HEK293 (cell line): ENCODE measurements at regions not wholly inside any gene's neighbourhood (a gene's known extent, or its start where the extent isn't known, plus 50 kb on each side); places are given as distances from the start of the nearest gene placed in this dataset.
A peak's percentile ranks its signal among the peaks of the same experiment; 100 is the strongest.

Experiments
- CTCF ChIA-PET: fragments of 350-600 bp; formaldehyde crosslinking; extraction: SDS; loops from one replicate; lab custom pipeline; 2021; ENCODE audit warnings: antibody characterized with exemption; lab: Yijun Ruan, JAX
- POLR2A ChIA-PET: fragments of 300-600 bp; formaldehyde crosslinking; extraction: SDS; loops from one replicate; lab custom pipeline; 2020; ENCODE audit warnings: antibody characterized with exemption, inconsistent platforms; lab: Yijun Ruan, JAX
- H3K27ac ChIP-seq: fragments of 200-500 bp; sonication (Bioruptor generic); 2 replicates; pipeline ENCODE4 v1.5.1; 2014; ENCODE audit warnings: low read depth, low read length, control low read depth, inconsistent platforms; ENCODE audit errors: extremely low read depth
- H3K36me3 ChIP-seq, 2 experiments: fragments of 200-500 bp in 1 of 2; sonication (Bioruptor generic) in 1 of 2; 1 replicate in 1 of 2; 2 replicates in 1 of 2; pipeline ENCODE4 v1.5.1; 2014 to 2017; ENCODE audit warnings: inconsistent platforms in 2 of 2, low read length in 2 of 2; ENCODE audit not compliant: control insufficient read depth in 2 of 2, insufficient read depth in 1 of 2
- H3K4me1 ChIP-seq: fragments of 200-500 bp; sonication (Bioruptor generic); 2 replicates; pipeline ENCODE4 v1.5.1; 2014; ENCODE audit warnings: mild to moderate bottlenecking, low read length, inconsistent platforms; ENCODE audit not compliant: control insufficient read depth, insufficient read depth
- H3K4me3 ChIP-seq: 2 replicates; pipeline ENCODE4 v1.5.1; 2011; ENCODE audit warnings: low read depth, mild to moderate bottlenecking, control low read depth, low read length, moderate library complexity
- H3K9me3 ChIP-seq: fragments of 200-500 bp; sonication (Bioruptor generic); 2 replicates; pipeline ENCODE4 v1.5.1; 2014; ENCODE audit warnings: low read depth, low read length, inconsistent platforms; ENCODE audit not compliant: control insufficient read depth, insufficient read depth
- EGR2 ChIP-seq: fragments of 450-650 bp; formaldehyde crosslinking; IDR thresholded peaks from 2 replicates; pipeline ENCODE4 v1.5.1; 2016; ENCODE audit warnings: low read depth, missing biosample characterization, missing genetic modification characterization
- HOXC10 ChIP-seq: sonication (generic); formaldehyde crosslinking; IDR thresholded peaks from 2 replicates; pipeline ENCODE4 v1.8.1; 2023; ENCODE audit warnings: mild to moderate bottlenecking, missing genetic modification reagents
- KLF10 ChIP-seq: fragments of 450-650 bp; IDR thresholded peaks from 2 replicates; pipeline ENCODE4 v1.5.1; 2018; ENCODE audit warnings: missing biosample characterization, mild to moderate bottlenecking, missing genetic modification characterization
- MYNN ChIP-seq: fragments of 450-650 bp; formaldehyde crosslinking; IDR thresholded peaks from 2 replicates; pipeline ENCODE4 v1.5.1; 2016; ENCODE audit warnings: missing biosample characterization, missing genetic modification characterization, borderline replicate concordance
- REPIN1 ChIP-seq: fragments of 450-650 bp; formaldehyde crosslinking; IDR thresholded peaks from 2 replicates; pipeline ENCODE4 v1.5.1; 2017; ENCODE audit warnings: missing biosample characterization, missing genetic modification characterization, low read depth
- ZBTB7A ChIP-seq: fragments of 450-650 bp; formaldehyde crosslinking; IDR thresholded peaks from 2 replicates; pipeline ENCODE4 v1.5.1; 2016; ENCODE audit warnings: low read depth, missing biosample characterization, missing genetic modification characterization
- ZFHX2 ChIP-seq: fragments of 450-650 bp; formaldehyde crosslinking; conservative IDR thresholded peaks from 2 replicates; pipeline ENCODE4 v1.5.1; 2016; ENCODE audit warnings: missing biosample characterization, missing genetic modification characterization
- ZNF133 ChIP-seq: fragments of 450-650 bp; formaldehyde crosslinking; IDR thresholded peaks from 2 replicates; pipeline ENCODE4 v1.5.1; 2016; ENCODE audit warnings: missing biosample characterization, missing genetic modification characterization
- ZNF174 ChIP-seq: fragments of 450-650 bp; formaldehyde crosslinking; IDR thresholded peaks from 2 replicates; pipeline ENCODE4 v1.5.0; 2017; ENCODE audit warnings: missing biosample characterization, mild to moderate bottlenecking, missing genetic modification characterization
- ZNF19 ChIP-seq: fragments of 450-650 bp; formaldehyde crosslinking; IDR thresholded peaks from 2 replicates; pipeline ENCODE4; 2016; ENCODE audit warnings: missing biosample characterization, missing genetic modification characterization, low read depth
- ZNF324 ChIP-seq: fragments of 450-650 bp; formaldehyde crosslinking; IDR thresholded peaks from 2 replicates; pipeline ENCODE4 v1.5.1; 2016; ENCODE audit warnings: missing biosample characterization, missing genetic modification characterization
- ZNF677 ChIP-seq: fragments of 450-650 bp; IDR thresholded peaks from 2 replicates; pipeline ENCODE4 v1.5.0; 2018; ENCODE audit warnings: missing biosample characterization, mild to moderate bottlenecking, missing genetic modification characterization, moderate library complexity
- ZSCAN16 ChIP-seq: fragments of 450-650 bp; formaldehyde crosslinking; IDR thresholded peaks from 2 replicates; pipeline ENCODE4 v1.5.1; 2016; ENCODE audit warnings: missing biosample characterization, missing genetic modification characterization
- TF ChIP-seq, protein P1 (sequence below): fragments of 450-650 bp; formaldehyde crosslinking; IDR thresholded peaks from 2 replicates; pipeline ENCODE4 v1.5.1; 2016; ENCODE audit warnings: missing biosample characterization, missing genetic modification characterization
- TF ChIP-seq, protein P2 (sequence below): fragments of 450-650 bp; formaldehyde crosslinking; IDR thresholded peaks from 2 replicates; pipeline ENCODE4 v1.5.0; 2017; ENCODE audit warnings: missing biosample characterization, missing genetic modification characterization, borderline replicate concordance

DNA sequence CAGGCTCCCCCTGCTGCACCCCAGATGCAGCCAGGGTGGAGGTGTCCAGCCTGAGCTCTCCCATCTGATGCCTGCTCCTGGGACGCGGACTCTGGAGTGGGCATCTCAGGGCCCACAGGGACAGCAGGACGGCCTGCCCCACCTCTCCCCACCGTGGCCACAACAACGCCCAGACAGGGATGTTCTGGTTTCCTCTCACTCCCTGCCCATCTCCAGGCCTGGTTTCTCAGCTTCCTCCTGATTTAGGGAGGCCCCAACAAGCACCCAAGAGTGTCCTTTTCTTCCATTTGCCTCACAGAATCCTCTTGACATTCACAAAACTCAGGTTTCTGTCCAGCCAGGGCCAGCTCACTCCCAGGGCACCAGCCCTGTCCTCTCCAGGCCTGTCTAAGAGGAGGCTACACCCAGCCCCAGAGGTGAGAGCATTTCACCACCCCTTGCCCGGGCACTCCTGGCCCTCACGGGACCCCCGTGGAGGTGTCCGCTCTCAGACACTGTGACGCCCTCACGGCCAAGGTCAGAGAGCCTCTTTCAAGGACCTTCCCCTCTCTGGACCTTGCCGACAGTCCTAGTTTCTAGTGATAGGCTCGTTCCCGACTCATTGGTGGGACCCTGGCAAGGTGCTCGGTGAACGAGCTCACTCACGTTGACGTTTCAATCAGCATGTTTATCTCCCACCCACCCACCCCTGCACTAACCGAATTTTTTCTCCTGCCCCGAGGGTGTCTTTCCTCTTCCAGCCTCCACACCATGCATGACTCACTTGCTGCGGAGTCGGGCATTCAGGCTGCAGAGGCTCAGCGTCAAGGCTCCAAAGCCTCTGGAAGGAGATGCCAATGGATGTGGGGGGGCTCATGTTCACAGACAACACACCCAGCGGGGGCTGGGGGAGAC, 62.0 kb upstream of the UNC5A start:
- Histone ChIP-seq H3K36me3 (no peaks in the 10 kb centered on the region), H3K4me3 (no peak overlapping the region), H3K9me3 (no peaks in the 10 kb centered on the region), H3K27ac (no peak overlapping the region), H3K4me1 (no peaks in the 10 kb centered on the region)
- TF ChIP-seq ZNF174 (tag by site-specific recombination) (no peak), ZBTB7A (tag by site-specific recombination) (no peak), ZFHX2 (tag by site-specific recombination) (peak; percentile 48; the same call in 1 of the 2 replicates), ZSCAN16 (tag by site-specific recombination) (no peak), ZNF133 (tag by site-specific recombination) (no peak), EGR2 (tag by site-specific recombination) (peak; percentile 37), MYNN (no peak), ZNF19 (no peak), REPIN1 (tag by site-specific recombination) (no peak)
- TF ChIP-seq, protein P1, sequence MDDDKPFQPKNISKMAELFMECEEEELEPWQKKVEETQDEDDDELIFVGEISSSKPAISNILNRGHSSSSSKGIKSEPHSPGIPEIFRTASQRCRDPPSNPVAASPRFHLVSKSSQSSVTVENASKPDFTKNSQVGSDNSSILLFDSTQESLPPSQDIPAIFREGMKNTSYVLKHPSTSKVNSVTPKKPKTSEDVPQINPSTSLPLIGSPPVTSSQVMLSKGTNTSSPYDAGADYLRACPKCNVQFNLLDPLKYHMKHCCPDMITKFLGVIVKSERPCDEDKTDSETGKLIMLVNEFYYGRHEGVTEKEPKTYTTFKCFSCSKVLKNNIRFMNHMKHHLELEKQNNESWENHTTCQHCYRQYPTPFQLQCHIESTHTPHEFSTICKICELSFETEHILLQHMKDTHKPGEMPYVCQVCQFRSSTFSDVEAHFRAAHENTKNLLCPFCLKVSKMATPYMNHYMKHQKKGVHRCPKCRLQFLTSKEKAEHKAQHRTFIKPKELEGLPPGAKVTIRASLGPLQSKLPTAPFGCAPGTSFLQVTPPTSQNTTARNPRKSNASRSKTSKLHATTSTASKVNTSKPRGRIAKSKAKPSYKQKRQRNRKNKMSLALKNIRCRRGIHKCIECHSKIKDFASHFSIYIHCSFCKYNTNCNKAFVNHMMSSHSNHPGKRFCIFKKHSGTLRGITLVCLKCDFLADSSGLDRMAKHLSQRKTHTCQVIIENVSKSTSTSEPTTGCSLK (tag by site-specific recombination): no peak
- ChIA-PET POLR2A (no interaction called here), CTCF (interaction anchor here (0.9 to 2.7 kb wide), 2 partner anchors 11 to 88 kb away, joined by 3 to 12 read pairs; no protein-coding TSS in a partner anchor)

DNA sequence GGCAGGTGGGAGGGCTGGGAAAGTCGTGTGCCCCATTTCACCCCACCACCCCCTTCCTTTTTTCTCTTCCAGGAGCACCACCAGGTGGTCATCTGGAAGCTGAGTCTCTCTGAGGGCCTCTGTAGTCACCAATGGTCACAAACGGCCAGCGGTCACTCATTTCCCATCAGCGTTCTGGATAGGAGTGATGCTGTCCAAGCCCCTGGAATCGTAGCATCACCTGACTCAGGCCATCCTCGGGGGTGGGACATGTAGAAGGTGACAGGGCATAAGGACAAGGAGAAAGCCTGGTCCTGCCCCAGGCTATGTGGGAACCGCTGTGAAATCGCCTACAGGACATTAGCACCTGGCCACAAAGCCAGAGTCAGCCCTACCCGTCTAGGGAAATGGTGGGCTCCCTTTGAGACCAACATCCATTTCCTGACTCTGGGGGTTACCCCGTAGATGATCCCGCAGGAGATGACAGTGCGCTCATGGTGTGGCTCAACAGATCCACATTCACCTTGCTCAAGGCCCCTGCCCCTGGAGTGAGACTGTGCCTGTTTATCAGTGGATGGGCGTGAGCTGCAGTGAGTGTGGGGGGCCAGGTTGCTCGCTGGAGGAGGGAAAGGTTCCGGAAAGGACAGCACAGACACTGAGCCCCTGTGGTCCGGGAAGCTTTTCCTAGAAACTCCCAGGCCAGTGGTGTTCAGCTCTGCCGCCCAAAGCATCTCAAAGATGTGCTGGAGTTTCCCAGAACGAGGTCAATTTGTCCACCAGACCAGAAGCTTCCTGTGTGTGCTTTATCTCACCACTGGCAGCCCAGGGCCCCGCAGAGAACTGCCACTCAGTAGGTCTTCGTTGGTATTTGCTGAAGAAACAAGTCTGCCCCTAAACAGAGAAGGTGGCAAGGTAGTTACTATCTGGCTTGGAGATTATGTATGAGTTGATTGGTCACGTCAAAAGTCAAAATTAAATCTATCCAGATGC, 61.1 kb upstream of the UNC5A start:
- ChIA-PET CTCF (interaction anchor here (0.7 to 1.1 kb wide), 2 partner anchors 9 to 11 kb away, joined by 3 read pairs; no protein-coding TSS in a partner anchor), POLR2A (no interaction called here)
- Histone ChIP-seq H3K36me3 (no peaks in the 10 kb centered on the region), H3K27ac (no peak overlapping the region), H3K4me3 (no peak overlapping the region), H3K9me3 (no peaks in the 10 kb centered on the region), H3K4me1 (no peaks in the 10 kb centered on the region)
- TF ChIP-seq, protein P2, sequence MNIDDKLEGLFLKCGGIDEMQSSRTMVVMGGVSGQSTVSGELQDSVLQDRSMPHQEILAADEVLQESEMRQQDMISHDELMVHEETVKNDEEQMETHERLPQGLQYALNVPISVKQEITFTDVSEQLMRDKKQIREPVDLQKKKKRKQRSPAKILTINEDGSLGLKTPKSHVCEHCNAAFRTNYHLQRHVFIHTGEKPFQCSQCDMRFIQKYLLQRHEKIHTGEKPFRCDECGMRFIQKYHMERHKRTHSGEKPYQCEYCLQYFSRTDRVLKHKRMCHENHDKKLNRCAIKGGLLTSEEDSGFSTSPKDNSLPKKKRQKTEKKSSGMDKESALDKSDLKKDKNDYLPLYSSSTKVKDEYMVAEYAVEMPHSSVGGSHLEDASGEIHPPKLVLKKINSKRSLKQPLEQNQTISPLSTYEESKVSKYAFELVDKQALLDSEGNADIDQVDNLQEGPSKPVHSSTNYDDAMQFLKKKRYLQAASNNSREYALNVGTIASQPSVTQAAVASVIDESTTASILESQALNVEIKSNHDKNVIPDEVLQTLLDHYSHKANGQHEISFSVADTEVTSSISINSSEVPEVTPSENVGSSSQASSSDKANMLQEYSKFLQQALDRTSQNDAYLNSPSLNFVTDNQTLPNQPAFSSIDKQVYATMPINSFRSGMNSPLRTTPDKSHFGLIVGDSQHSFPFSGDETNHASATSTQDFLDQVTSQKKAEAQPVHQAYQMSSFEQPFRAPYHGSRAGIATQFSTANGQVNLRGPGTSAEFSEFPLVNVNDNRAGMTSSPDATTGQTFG (tag by site-specific recombination): no peak
- TF ChIP-seq HOXC10 (CRISPR knock-in tag) (no peak), ZNF324 (no peak), KLF10 (no peak), ZNF677 (tag by site-specific recombination) (no peak)
